BLaER1 treated with 17β-estradiol and CSF1 and Interleukin-3, amounts not matched to agents 10 nM and 100 nM (cell line): ENCODE measurements at regions not wholly inside any gene's neighbourhood (a gene's known extent, or its start where the extent isn't known, plus 50 kb on each side); places are given as distances from the start of the nearest gene placed in this dataset.

Experiments used
- H3K27ac ChIP-seq, 11 experiments: shearing (Covaris generic); formaldehyde crosslinking; 2 replicates each; pipeline ENCODE4 v1.8.1; 2022
- H3K27me3 ChIP-seq, 11 experiments: shearing (Covaris generic); formaldehyde crosslinking; 2 replicates each; pipeline ENCODE4 v1.8.1; 2022
- H3K36me3 ChIP-seq, 11 experiments: shearing (Covaris generic); formaldehyde crosslinking; 2 replicates each; pipeline ENCODE4 v1.8.1; 2022
- H3K4me1 ChIP-seq, 10 experiments: shearing (Covaris generic); formaldehyde crosslinking; 2 replicates each; pipeline ENCODE4 v1.8.1; 2022
- H3K4me2 ChIP-seq, 11 experiments: shearing (Covaris generic); formaldehyde crosslinking; 2 replicates each; pipeline ENCODE4 v1.8.1; 2022
- H3K4me3 ChIP-seq, 10 experiments: shearing (Covaris generic); formaldehyde crosslinking; 2 replicates each; pipeline ENCODE4 v1.8.1; 2022
- H3K9ac ChIP-seq, 11 experiments: shearing (Covaris generic); formaldehyde crosslinking; 2 replicates each; pipeline ENCODE4 v1.8.1; 2022
- H3K9me3 ChIP-seq, 11 experiments: shearing (Covaris generic); formaldehyde crosslinking; replicated peaks in 1 of 11; 2 replicates each; pipeline ENCODE4 v1.8.1; 2022
- H4K20me1 ChIP-seq, 11 experiments: shearing (Covaris generic); formaldehyde crosslinking; 2 replicates each; pipeline ENCODE4 v1.8.1; 2022
- Cebpa-rat ChIP-seq, 11 experiments: shearing (Covaris generic); IDR thresholded peaks; 2 replicates each; pipeline ENCODE4 v1.8.1; 2022

GRCh38 chr10:117664288-117664687 lies 121.7 kb downstream of the EMX2 start:
- no peaks in the 10 kb centered on the region for H4K20me1 ChIP-seq
- no peaks in the 10 kb centered on the region for H3K27me3 ChIP-seq
- H3K4me1 ChIP-seq, result no peaks in the 10 kb centered on the region
- no peaks in the 10 kb centered on the region for H3K36me3 ChIP-seq
- H3K4me3 ChIP-seq, result no peak overlapping the region
- no peak overlapping the region for H3K27ac ChIP-seq
- no peak for TF ChIP-seq Cebpa-rat (IDR thresholded peaks at IDR 0.05)
- H3K9me3 ChIP-seq, result no peaks in the 10 kb centered on the region
- H3K9ac ChIP-seq, result no peak overlapping the region
- no peak overlapping the region for H3K4me2 ChIP-seq

- Histone ChIP-seq H3K27me3 (no peaks in the 10 kb centered on the region), H3K4me3 (no peak overlapping the region), H3K9ac (no peak overlapping the region), H3K9me3 (no peaks in the 10 kb centered on the region), H4K20me1 (no peaks in the 10 kb centered on the region), H3K4me1 (no peaks in the 10 kb centered on the region), H3K27ac (no peak overlapping the region), H3K36me3 (no peaks in the 10 kb centered on the region), H3K4me2 (no peak overlapping the region)
- no peak for TF ChIP-seq Cebpa-rat (IDR thresholded peaks at IDR 0.05)
Measured at GRCh38 chr10:117666166-117666565, 123.6 kb downstream of the EMX2 start.

GRCh38 chr10:117666965-117667364 lies 124.4 kb downstream of the EMX2 start:
- Histone ChIP-seq H4K20me1 (no peaks in the 10 kb centered on the region), H3K9ac (no peak overlapping the region), H3K4me2 (no peak overlapping the region), H3K9me3 (no peaks in the 10 kb centered on the region), H3K4me3 (no peak overlapping the region), H3K27me3 (no peaks in the 10 kb centered on the region), H3K36me3 (no peaks in the 10 kb centered on the region), H3K27ac (no peak overlapping the region), H3K4me1 (no peaks in the 10 kb centered on the region)
- no peak for TF ChIP-seq Cebpa-rat (IDR thresholded peaks at IDR 0.05)

GRCh38 chr10:117667831-117668230 lies 125.3 kb downstream of the EMX2 start:
- Histone ChIP-seq H4K20me1 (no peaks in the 10 kb centered on the region), H3K4me3 (no peak overlapping the region), H3K27ac (no peak overlapping the region), H3K36me3 (no peaks in the 10 kb centered on the region), H3K9me3 (no peaks in the 10 kb centered on the region), H3K4me1 (no peaks in the 10 kb centered on the region), H3K9ac (no peak overlapping the region), H3K4me2 (no peak overlapping the region), H3K27me3 (no peaks in the 10 kb centered on the region)
- no peak for TF ChIP-seq Cebpa-rat (IDR thresholded peaks at IDR 0.05)

GRCh38 chr10:117668327-117669008 lies 125.9 kb downstream of the EMX2 start:
- Histone ChIP-seq H3K27me3 (no peaks in the 10 kb centered on the region), H3K4me2 (no peak overlapping the region), H3K4me1 (no peaks in the 10 kb centered on the region), H3K9me3 (no peaks in the 10 kb centered on the region), H3K9ac (no peak overlapping the region), H3K4me3 (no peak overlapping the region), H4K20me1 (no peaks in the 10 kb centered on the region), H3K36me3 (no peaks in the 10 kb centered on the region), H3K27ac (no peak overlapping the region)
- no peak for TF ChIP-seq Cebpa-rat (IDR thresholded peaks at IDR 0.05)

- no peak overlapping the region for H3K9ac ChIP-seq
- no peaks in the 10 kb centered on the region for H3K4me1 ChIP-seq
- no peaks in the 10 kb centered on the region for H3K9me3 ChIP-seq
- H3K27ac ChIP-seq, result no peak overlapping the region
- H3K36me3 ChIP-seq, result no peaks in the 10 kb centered on the region
- no peaks in the 10 kb centered on the region for H3K27me3 ChIP-seq
- TF ChIP-seq Cebpa-rat (IDR thresholded peaks at IDR 0.05), result no peak
- H3K4me2 ChIP-seq, result no peak overlapping the region
- no peak overlapping the region for H3K4me3 ChIP-seq
- no peaks in the 10 kb centered on the region for H4K20me1 ChIP-seq
Measured at GRCh38 chr10:117669122-117669521, 126.6 kb downstream of the EMX2 start.

- Histone ChIP-seq H3K27me3 (no peaks in the 10 kb centered on the region), H3K9ac (no peak overlapping the region), H3K36me3 (no peaks in the 10 kb centered on the region), H3K4me2 (no peak overlapping the region), H4K20me1 (no peaks in the 10 kb centered on the region), H3K4me1 (no peaks in the 10 kb centered on the region), H3K9me3 (no peaks in the 10 kb centered on the region), H3K4me3 (no peak overlapping the region), H3K27ac (no peak overlapping the region)
- no peak for TF ChIP-seq Cebpa-rat (IDR thresholded peaks at IDR 0.05)
Measured at GRCh38 chr10:117670116-117670904, 127.8 kb downstream of the EMX2 start.

- no peak overlapping the region for H3K9ac ChIP-seq
- H3K27ac ChIP-seq, result no peak overlapping the region
- no peak overlapping the region for H3K4me2 ChIP-seq
- TF ChIP-seq Cebpa-rat (IDR thresholded peaks at IDR 0.05), result no peak
- H3K27me3 ChIP-seq, result no peaks in the 10 kb centered on the region
- H3K4me3 ChIP-seq, result no peak overlapping the region
- H3K9me3 ChIP-seq, result no peaks in the 10 kb centered on the region
- H3K36me3 ChIP-seq, result no peaks in the 10 kb centered on the region
- no peaks in the 10 kb centered on the region; a peak in 1 of 22 replicates for H4K20me1 ChIP-seq
- no peaks in the 10 kb centered on the region for H3K4me1 ChIP-seq
Measured at GRCh38 chr10:117673230-117674010, 130.9 kb downstream of the EMX2 start.

GRCh38 chr10:117674201-117674600 lies 131.7 kb downstream of the EMX2 start:
- no peaks in the 10 kb centered on the region for H3K4me1 ChIP-seq

More at GRCh38 chr10:117674201-117674600, 131.7 kb downstream of the EMX2 start:
- no peak overlapping the region for H3K27ac ChIP-seq
- no peak overlapping the region for H3K4me3 ChIP-seq
- no peaks in the 10 kb centered on the region for H3K36me3 ChIP-seq
- H4K20me1 ChIP-seq, result no peaks in the 10 kb centered on the region; a peak in 1 of 22 replicates
- TF ChIP-seq Cebpa-rat (IDR thresholded peaks at IDR 0.05), result no peak
- H3K4me2 ChIP-seq, result no peak overlapping the region
- no peak overlapping the region for H3K9ac ChIP-seq
- H3K9me3 ChIP-seq, result no peaks in the 10 kb centered on the region
- H3K27me3 ChIP-seq, result no peaks in the 10 kb centered on the region
